GM12865 (cell line): ENCODE measurements at regions not wholly inside any gene's neighbourhood (a gene's known extent, or its start where the extent isn't known, plus 50 kb on each side); places are given as distances from the start of the nearest gene placed in this dataset.

Source experiments
- DNase-seq: peaks from one replicate; pipeline ENCODE4 v3.0.0; 2010; ENCODE audit warnings: low read depth
- H3K4me3 ChIP-seq: 2 replicates; pipeline ENCODE4 v1.5.1; 2011; ENCODE audit warnings: mild to moderate bottlenecking, low read depth, low read length, control low read depth
- CTCF ChIP-seq: IDR thresholded peaks from 2 replicates; pipeline ENCODE4 v1.5.1; 2011; ENCODE audit warnings: low read length, control low read depth, low read depth, inconsistent platforms; ENCODE audit not compliant: insufficient read depth; ENCODE audit errors: missing control alignments

DNA sequence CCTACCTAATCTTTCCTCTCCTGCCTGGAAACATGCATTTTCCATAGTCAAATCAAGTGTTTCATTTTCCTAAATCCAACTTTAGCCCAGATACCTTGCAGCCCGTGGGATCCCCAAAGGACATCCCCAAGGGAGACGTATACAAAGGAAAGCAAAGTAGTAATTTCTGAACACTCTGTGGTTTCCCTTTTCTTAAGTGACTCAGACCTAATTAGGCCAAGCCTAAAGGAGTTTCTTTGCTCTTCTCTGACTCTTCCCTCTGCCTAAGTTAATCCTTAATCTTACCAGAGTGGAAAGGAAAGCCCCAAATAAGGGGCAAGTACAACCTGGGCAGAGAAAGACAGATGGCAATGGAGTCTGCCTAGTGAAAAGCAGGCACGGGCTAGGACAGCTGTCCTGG is 250.3 kb downstream of the SPTSSA start:
- H3K4me3 ChIP-seq, result no peak overlapping the region
- no peak for TF ChIP-seq CTCF
- peak; percentile 22 for DNase-seq

DNA sequence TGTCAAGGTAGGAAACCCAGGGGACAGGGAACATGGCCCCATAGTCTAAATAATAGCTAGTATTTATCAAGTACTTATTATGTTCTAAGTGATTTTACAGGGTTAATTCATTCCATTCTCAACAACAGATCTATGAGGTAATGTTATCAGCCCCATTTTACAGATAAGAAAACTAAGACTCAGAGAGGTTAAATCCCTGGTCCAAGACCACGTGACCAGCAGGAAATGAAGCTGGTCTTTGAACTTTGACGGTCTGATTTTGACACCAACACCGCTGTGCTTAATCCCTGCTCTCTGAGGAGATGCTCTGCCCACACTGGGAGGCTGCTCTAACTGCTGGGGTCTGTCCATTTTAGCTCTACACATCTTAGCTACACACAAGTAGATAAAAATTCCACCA is 253.5 kb downstream of the SPTSSA start:
- no peak for TF ChIP-seq CTCF
- H3K4me3 ChIP-seq, result no peak overlapping the region
- DNase-seq, result no peak

DNA sequence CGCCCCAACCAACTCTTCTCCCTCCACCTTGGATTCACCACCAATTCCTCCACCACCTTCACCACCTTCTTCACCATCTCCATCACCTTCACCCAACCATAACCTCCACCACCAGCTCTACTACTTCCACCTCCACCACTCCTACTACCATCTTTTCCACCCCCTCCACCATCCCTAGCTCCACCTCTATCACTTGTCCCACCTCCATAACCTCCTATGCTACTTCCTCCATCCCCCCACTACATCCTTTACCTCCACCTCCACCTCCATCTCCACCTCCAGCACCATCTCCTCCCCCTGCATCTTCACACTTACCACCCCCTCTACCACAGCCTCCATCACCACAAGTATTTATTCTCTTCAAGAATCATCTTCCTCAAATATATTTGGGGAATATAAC is 254.9 kb upstream of the EGLN3 start:
- no peak overlapping the region for H3K4me3 ChIP-seq
- no peak for TF ChIP-seq CTCF
- DNase-seq, result no peak

DNA sequence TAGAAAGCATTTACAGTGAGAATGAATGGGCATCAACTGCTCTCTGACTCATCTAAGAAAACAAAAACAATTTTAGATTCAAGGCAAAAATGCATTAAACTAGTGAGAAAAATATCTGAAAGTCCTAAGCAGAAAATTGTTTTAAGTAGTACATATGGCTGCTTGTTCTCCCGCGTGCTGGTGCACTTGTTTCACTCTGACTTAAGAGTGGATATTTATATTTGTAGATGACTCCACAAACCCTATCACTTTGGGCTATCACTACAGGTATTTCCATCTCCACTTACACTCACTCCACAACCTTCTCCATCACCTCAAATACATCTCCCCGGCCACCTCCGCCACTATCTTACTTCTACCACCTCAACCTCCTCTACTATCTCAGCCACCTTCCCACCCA is 253.9 kb upstream of the EGLN3 start:
- no peak for TF ChIP-seq CTCF
- H3K4me3 ChIP-seq, result no peak overlapping the region
- DNase-seq, result no peak

- DNase-seq, result no peak
- no peak overlapping the region for H3K4me3 ChIP-seq
- no peak for TF ChIP-seq CTCF
Measured at GRCh38 chr14:34203251-34203722, 252.4 kb upstream of the EGLN3 start.

DNA sequence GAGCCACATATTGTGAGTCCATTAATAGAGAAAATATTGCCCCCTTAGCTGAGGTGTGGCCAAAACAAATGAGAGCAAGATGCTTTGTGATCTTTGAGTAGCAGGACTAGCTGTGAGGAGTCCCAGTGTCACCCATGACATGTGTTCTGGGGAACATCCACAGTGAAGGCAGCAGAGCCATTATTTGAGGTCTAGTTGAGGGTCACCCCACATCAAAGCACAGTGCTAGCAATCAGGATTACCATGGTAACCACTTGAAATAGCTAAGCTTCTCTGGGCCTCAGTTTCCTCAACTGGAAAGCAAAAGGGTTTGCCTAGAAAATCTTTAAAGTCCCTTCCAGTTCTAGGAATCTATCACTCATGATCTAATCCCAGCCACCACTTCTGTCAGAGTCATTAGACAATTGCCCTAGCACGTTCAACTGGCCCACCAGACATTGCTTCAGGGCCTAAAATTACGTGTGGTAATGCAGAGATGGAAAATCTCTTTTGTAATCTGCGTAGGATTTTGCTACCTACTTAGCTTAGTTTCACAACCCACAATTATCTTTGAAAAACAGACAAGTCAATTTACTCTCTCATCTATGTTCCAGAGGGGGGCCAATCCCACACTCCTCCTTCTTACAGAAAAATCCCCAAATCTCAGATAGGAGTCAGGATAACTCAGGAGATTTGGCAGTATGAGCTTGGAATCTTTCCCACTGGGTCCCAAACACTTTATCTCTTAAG is 251.2 kb upstream of the EGLN3 start:
- DNase-seq, result no peak
- no peak overlapping the region for H3K4me3 ChIP-seq
- TF ChIP-seq CTCF, result no peak

DNA sequence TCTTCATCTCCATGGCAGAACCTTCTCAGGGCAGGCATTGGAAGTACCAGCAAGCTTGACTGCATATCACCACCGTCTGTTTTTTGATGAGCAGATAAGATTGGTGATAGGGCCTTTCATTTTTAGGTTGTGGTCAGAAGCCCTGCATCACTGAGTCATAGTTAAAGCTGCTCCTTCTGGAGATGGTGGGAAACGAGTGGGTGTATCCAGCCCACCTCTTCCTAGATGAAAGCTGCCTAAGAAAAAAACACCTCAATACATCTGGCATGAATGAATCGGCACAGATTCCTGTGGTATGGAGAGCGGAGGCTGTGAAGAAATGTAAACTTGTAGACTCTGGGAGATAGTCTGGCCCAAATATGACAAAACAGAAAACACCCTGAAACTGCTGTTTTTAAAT is 248.7 kb upstream of the EGLN3 start:
- H3K4me3 ChIP-seq, result no peak overlapping the region
- no peak for DNase-seq
- TF ChIP-seq CTCF, result no peak
